Loucy (cell line): ENCODE measurements at regions not wholly inside any gene's neighbourhood (a gene's known extent, or its start where the extent isn't known, plus 50 kb on each side); places are given as distances from the start of the nearest gene placed in this dataset.

Experiments used
- EZH2phosphoT487 ChIP-seq: fragments of 200-600 bp; IDR thresholded peaks from 2 replicates; pipeline ENCODE4 v1.6.1; 2018; ENCODE audit warnings: antibody characterized with exemption, mild to moderate bottlenecking, moderate library complexity, borderline replicate concordance
- TF ChIP-seq, protein P1 (sequence below): fragments of 200-600 bp; sonication (generic); conservative IDR thresholded peaks from 2 replicates; pipeline ENCODE4 v1.5.1; 2014; ENCODE audit warnings: mild to moderate bottlenecking, antibody characterized with exemption, low read length

DNA sequence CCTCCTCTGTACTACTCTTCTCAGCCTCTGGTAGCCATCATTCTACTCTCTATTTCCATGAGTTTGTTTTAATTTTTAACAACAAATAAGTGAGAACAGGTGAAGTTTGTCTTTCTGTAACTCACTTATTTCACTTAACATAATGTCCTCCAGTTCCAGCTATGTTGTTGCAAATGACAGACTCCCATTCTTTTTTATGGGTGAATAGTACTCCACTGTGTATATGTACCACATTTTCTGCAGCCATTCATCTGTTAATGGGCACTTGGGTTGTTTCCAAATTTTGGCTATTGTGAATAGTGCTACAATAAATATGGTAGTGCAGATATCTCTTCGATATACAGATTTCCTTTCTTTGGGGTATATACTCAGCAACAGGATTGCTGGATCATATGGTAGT is 73.7 kb upstream of the TNFRSF21 start:
- TF ChIP-seq, protein P1, sequence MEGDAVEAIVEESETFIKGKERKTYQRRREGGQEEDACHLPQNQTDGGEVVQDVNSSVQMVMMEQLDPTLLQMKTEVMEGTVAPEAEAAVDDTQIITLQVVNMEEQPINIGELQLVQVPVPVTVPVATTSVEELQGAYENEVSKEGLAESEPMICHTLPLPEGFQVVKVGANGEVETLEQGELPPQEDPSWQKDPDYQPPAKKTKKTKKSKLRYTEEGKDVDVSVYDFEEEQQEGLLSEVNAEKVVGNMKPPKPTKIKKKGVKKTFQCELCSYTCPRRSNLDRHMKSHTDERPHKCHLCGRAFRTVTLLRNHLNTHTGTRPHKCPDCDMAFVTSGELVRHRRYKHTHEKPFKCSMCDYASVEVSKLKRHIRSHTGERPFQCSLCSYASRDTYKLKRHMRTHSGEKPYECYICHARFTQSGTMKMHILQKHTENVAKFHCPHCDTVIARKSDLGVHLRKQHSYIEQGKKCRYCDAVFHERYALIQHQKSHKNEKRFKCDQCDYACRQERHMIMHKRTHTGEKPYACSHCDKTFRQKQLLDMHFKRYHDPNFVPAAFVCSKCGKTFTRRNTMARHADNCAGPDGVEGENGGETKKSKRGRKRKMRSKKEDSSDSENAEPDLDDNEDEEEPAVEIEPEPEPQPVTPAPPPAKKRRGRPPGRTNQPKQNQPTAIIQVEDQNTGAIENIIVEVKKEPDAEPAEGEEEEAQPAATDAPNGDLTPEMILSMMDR, result no peak
- TF ChIP-seq EZH2phosphoT487, result no peak
